ENCODE measurements at regions not wholly inside any gene's neighbourhood (a gene's known extent, or its start where the extent isn't known, plus 50 kb on each side); places are given as distances from the start of the nearest gene placed in this dataset.

GRCh38 chr10:24010436-24010970, 198.4 kb upstream of the KIAA1217 start:
- no peak for DNase-seq (ENCODE audit: low read depth in 2 of 2)

- no peak for DNase-seq (ENCODE audit: low read depth in 2 of 2)
Measured at GRCh38 chr10:24012249-24012803, 196.6 kb upstream of the KIAA1217 start.

- DNase-seq (ENCODE audit: low read depth in 2 of 2): peak in 1 of 2 donors; percentile 59
Measured at GRCh38 chr10:24027107-24027506, 181.8 kb upstream of the KIAA1217 start.

GRCh38 chr10:24034571-24034970, 174.4 kb upstream of the KIAA1217 start:
- peak in 1 of 2 donors; percentile 57 for DNase-seq (ENCODE audit: low read depth in 2 of 2)

- DNase-seq (ENCODE audit: low read depth in 2 of 2): no peak
Measured at GRCh38 chr10:24035761-24036160, 173.2 kb upstream of the KIAA1217 start.

- no peak for DNase-seq (ENCODE audit: low read depth in 2 of 2)
Measured at GRCh38 chr10:24039315-24039714, 169.6 kb upstream of the KIAA1217 start.

- no peak for DNase-seq (ENCODE audit: low read depth in 2 of 2)
Measured at GRCh38 chr10:24039897-24040296, 169.0 kb upstream of the KIAA1217 start.

GRCh38 chr10:24041034-24041433, 167.9 kb upstream of the KIAA1217 start:
- DNase-seq (ENCODE audit: low read depth in 2 of 2): no peak

- DNase-seq (ENCODE audit: low read depth in 2 of 2): no peak
Measured at GRCh38 chr10:24041834-24042233, 167.1 kb upstream of the KIAA1217 start.

GRCh38 chr10:24042884-24043283, 166.1 kb upstream of the KIAA1217 start:
- no peak for DNase-seq (ENCODE audit: low read depth in 2 of 2)

- no peak for DNase-seq (ENCODE audit: low read depth in 2 of 2)
Measured at GRCh38 chr10:24046060-24046459, 162.9 kb upstream of the KIAA1217 start.

GRCh38 chr10:24047176-24047575, 161.8 kb upstream of the KIAA1217 start:
- no peak for DNase-seq (ENCODE audit: low read depth in 2 of 2)

GRCh38 chr10:24054421-24054820, 154.5 kb upstream of the KIAA1217 start:
- DNase-seq (ENCODE audit: low read depth in 2 of 2): no peak

GRCh38 chr10:24080207-24080606, 128.7 kb upstream of the KIAA1217 start:
- DNase-seq (ENCODE audit: low read depth in 2 of 2): no peak

- DNase-seq (ENCODE audit: low read depth in 2 of 2): peak in 1 of 2 donors; percentile 1
Measured at GRCh38 chr10:24086296-24087086, 122.4 kb upstream of the KIAA1217 start.

- DNase-seq (ENCODE audit: low read depth in 2 of 2): no peak
Measured at GRCh38 chr10:24091256-24091655, 117.7 kb upstream of the KIAA1217 start.

- DNase-seq (ENCODE audit: low read depth in 2 of 2): no peak
Measured at GRCh38 chr10:24096281-24096680, 112.7 kb upstream of the KIAA1217 start.

GRCh38 chr10:24097751-24098207, 111.2 kb upstream of the KIAA1217 start:
- no peak for DNase-seq (ENCODE audit: low read depth in 2 of 2)

- no peak for DNase-seq (ENCODE audit: low read depth in 2 of 2)
Measured at GRCh38 chr10:24104895-24105294, 104.0 kb upstream of the KIAA1217 start.

GRCh38 chr10:24113901-24114300, 95.0 kb upstream of the KIAA1217 start:
- DNase-seq (ENCODE audit: low read depth in 2 of 2): no peak

GRCh38 chr10:24114556-24114955, 94.4 kb upstream of the KIAA1217 start:
- peak in 1 of 2 donors; percentile 52 for DNase-seq (ENCODE audit: low read depth in 2 of 2)

GRCh38 chr10:24115403-24115802, 93.5 kb upstream of the KIAA1217 start:
- DNase-seq (ENCODE audit: low read depth in 2 of 2): peak; percentile 12 to 72

GRCh38 chr10:24118246-24118645, 90.7 kb upstream of the KIAA1217 start:
- no peak for DNase-seq (ENCODE audit: low read depth in 2 of 2)
